Glutamatergic neuron (in vitro differentiated cells): ENCODE measurements at regions not wholly inside any gene's neighbourhood (a gene's known extent, or its start where the extent isn't known, plus 50 kb on each side); places are given as distances from the start of the nearest gene placed in this dataset.

Experiments
- DNase-seq: peaks from one replicate; pipeline ENCODE4 v3.0.0; 2022
- H3K27ac Mint-ChIP-seq: one replicate; pipeline ENCODE4 v1.8.0; 2020; ENCODE audit warnings: mild to moderate bottlenecking, mixed read lengths, inconsistent platforms; ENCODE audit not compliant: unreplicated experiment
- H3K27me3 Mint-ChIP-seq: one replicate; pipeline ENCODE4 v1.8.0; 2020; ENCODE audit warnings: mild to moderate bottlenecking, moderate library complexity, mixed read lengths, inconsistent platforms; ENCODE audit not compliant: unreplicated experiment
- H3K36me3 Mint-ChIP-seq: one replicate; pipeline ENCODE4 v1.8.0; 2020; ENCODE audit warnings: mild to moderate bottlenecking, mixed read lengths, inconsistent platforms; ENCODE audit not compliant: unreplicated experiment
- H3K4me1 Mint-ChIP-seq: one replicate; pipeline ENCODE4 v1.8.0; 2020; ENCODE audit warnings: mild to moderate bottlenecking, low read depth, mixed read lengths, inconsistent platforms; ENCODE audit not compliant: unreplicated experiment
- H3K4me3 Mint-ChIP-seq: one replicate; pipeline ENCODE4 v1.8.0; 2020; ENCODE audit warnings: mild to moderate bottlenecking, mixed read lengths, inconsistent platforms; ENCODE audit not compliant: unreplicated experiment
- H3K9me3 Mint-ChIP-seq: one replicate; pipeline ENCODE4 v1.8.0; 2020; ENCODE audit warnings: mild to moderate bottlenecking, moderate library complexity, mixed read lengths, inconsistent platforms; ENCODE audit not compliant: unreplicated experiment
- CTCF ChIP-seq: fragments of 200-600 bp; sonication (generic); IDR thresholded peaks from one replicate; pipeline ENCODE4 v1.5.0; 2021; ENCODE audit not compliant: partially characterized antibody, unreplicated experiment

- H3K36me3 Mint-ChIP-seq: no peaks in the 10 kb centered on the region
- no peak for TF ChIP-seq CTCF
- no peak overlapping the region for H3K27ac Mint-ChIP-seq
- no peak overlapping the region for H3K4me3 Mint-ChIP-seq
- peaks cover 58% of the 10 kb centered on the region for H3K4me1 Mint-ChIP-seq
- H3K27me3 Mint-ChIP-seq: peaks cover 2% of the 10 kb centered on the region
- DNase-seq: no peak
- H3K9me3 Mint-ChIP-seq: no peaks in the 10 kb centered on the region
These were observed 54.2 kb downstream of the SIPA1L2 start for GRCh38 chr1:232575763-232576040.

- no peak for TF ChIP-seq CTCF
- Mint-ChIP-seq H3K4me1 (peaks cover 55% of the 10 kb centered on the region), H3K36me3 (no peaks in the 10 kb centered on the region), H3K9me3 (no peaks in the 10 kb centered on the region), H3K4me3 (no peak overlapping the region), H3K27ac (no peak overlapping the region), H3K27me3 (peaks cover 2% of the 10 kb centered on the region)
- no peak for DNase-seq
These were observed 54.8 kb downstream of the SIPA1L2 start for GRCh38 chr1:232574889-232575762.

- H3K4me1 Mint-ChIP-seq: peaks cover 48% of the 10 kb centered on the region
- no peak for DNase-seq
- H3K27ac Mint-ChIP-seq: no peak overlapping the region
- H3K4me3 Mint-ChIP-seq: no peak overlapping the region
- no peak for TF ChIP-seq CTCF
- no peaks in the 10 kb centered on the region for H3K36me3 Mint-ChIP-seq
- H3K27me3 Mint-ChIP-seq: peaks cover 2% of the 10 kb centered on the region
- no peaks in the 10 kb centered on the region for H3K9me3 Mint-ChIP-seq
These were observed 55.9 kb downstream of the SIPA1L2 start for GRCh38 chr1:232574077-232574476.

GRCh38 chr1:232571523-232571922 is 58.4 kb downstream of the SIPA1L2 start:
- H3K4me1 Mint-ChIP-seq: peaks cover 57% of the 10 kb centered on the region

More at GRCh38 chr1:232571523-232571922, 58.4 kb downstream of the SIPA1L2 start:
- TF ChIP-seq CTCF: no peak
- no peak for DNase-seq
- H3K9me3 Mint-ChIP-seq: peaks cover 2% of the 10 kb centered on the region
- H3K36me3 Mint-ChIP-seq: no peaks in the 10 kb centered on the region
- H3K27me3 Mint-ChIP-seq: peaks cover 2% of the 10 kb centered on the region
- peak overlapping the region; percentile 41 for H3K27ac Mint-ChIP-seq
- H3K4me3 Mint-ChIP-seq: peak overlapping the region; percentile 36
